Adrenal gland (tissue), 9 donors: ENCODE measurements at regions not wholly inside any gene's neighbourhood (a gene's known extent, or its start where the extent isn't known, plus 50 kb on each side); places are given as distances from the start of the nearest gene placed in this dataset.

Experiments used
- DNase-seq, 7 donors: peaks; one replicate each; pipeline ENCODE4 v3.0.0-alpha.2; 2019 to 2020
- H3K27ac ChIP-seq, 5 donors: fragments of 200-600 bp; sonication (generic) in 4 of 5; 1 replicate in 3 of 5; 2 replicates in 2 of 5; pipeline versions ENCODE4 v1.5.1 to v1.8.0; 2016 to 2020; ENCODE audit warnings: mild to moderate bottlenecking in 1 of 5
- H3K27me3 ChIP-seq: fragments of 200-600 bp; 2 replicates; pipeline ENCODE4 v1.8.0; 2021
- H3K36me3 ChIP-seq, 2 donors: fragments of 200-600 bp; replicated peaks in 1 of 2; 1 replicate in 1 of 2; 2 replicates in 1 of 2; pipeline versions ENCODE4 v1.5.1 to v1.8.0; 2018 to 2022
- H3K4me1 ChIP-seq, 2 donors: fragments of 200-600 bp; replicated peaks in 1 of 2; 1 replicate in 1 of 2; 2 replicates in 1 of 2; pipeline versions ENCODE4 v1.5.1 to v1.8.0; 2018 to 2021
- H3K4me3 ChIP-seq, 4 donors: fragments of 200-600 bp; sonication (generic) in 3 of 4; one replicate each; pipeline ENCODE4 v1.5.1; 2016 to 2018
- H3K9me3 ChIP-seq, 3 donors: fragments of 200-600 bp; sonication (generic) in 1 of 3; replicated peaks in 1 of 3; 1 replicate in 2 of 3; 2 replicates in 1 of 3; pipeline versions ENCODE4 v1.5.1 to v1.8.0; 2016 to 2021
- POLR2A ChIP-seq, 2 donors: fragments of 450-650 bp; IDR thresholded peaks; one replicate each; pipeline ENCODE4 v1.6.1; 2017; ENCODE audit warnings: antibody characterized with exemption in 2 of 2, mild to moderate bottlenecking in 2 of 2, moderate library complexity in 1 of 2
- WGBS, 4 donors: extraction: QIAGEN DNeasy Blood & Tissue Kit in 2 of 4; methylation state at CpG; one replicate each; pipeline versions ENCODE4 v1.1.5 to v1.1.7; 2013 to 2017; 5-methylcytosine and 5-hydroxymethylcytosine counted together
- intact Hi-C, 2 donors: fragments of 100-400 bp; cut with DNase I; formaldehyde crosslinking; loops; one replicate each; pipeline versions ENCODE4 v1.14.1 to v1.15.0; 2022 to 2023
- TF ChIP-seq, protein P1 (sequence below), 6 experiments: fragments of 450-650 bp in 4 of 6; fragments of 200-600 bp in 2 of 6; sonication (generic) in 1 of 6; IDR thresholded peaks; 1 replicate in 5 of 6; 2 replicates in 1 of 6; pipeline versions ENCODE4 v1.5.1 to v1.8.0; 2016 to 2021; ENCODE audit warnings: antibody characterized with exemption in 6 of 6, mild to moderate bottlenecking in 2 of 6, moderate library complexity in 1 of 6
- donor health status: healthy with polysubstance abuse.
- donor health status: Bipolar disorder and iron deficiency.
- donor health status: DM: yes; HTN: yes; CAD: no.
- donor health status: DM: no; HTN: no; CAD: no.
- donor health status: DM: no; HTN: no; CAD: no.

DNA sequence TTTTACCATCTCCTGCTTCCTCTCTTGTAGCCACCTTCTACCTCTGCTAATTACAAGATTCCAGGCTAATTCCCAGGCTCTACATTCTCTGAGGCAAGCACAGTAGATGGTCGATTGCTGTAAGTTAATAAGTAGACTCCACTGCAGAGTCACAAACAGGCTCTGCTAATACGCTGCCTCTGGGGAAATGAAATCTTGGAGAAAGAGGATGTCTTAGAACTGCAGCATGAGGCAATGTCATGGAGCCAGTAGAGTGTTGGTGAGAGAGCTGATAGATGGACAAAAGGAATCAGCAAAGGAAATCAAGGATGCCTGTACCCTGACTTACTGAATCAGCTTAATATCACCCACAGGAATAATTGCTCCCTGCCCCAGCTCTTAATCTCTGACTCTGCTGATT lies 1260.3 kb downstream of the XPNPEP1 start:
- no peak overlapping the region for H3K4me3 ChIP-seq
- no peaks in the 10 kb centered on the region for H3K36me3 ChIP-seq
- intact Hi-C loops: no loop called here
- no peak for DNase-seq
- TF ChIP-seq, protein P1, sequence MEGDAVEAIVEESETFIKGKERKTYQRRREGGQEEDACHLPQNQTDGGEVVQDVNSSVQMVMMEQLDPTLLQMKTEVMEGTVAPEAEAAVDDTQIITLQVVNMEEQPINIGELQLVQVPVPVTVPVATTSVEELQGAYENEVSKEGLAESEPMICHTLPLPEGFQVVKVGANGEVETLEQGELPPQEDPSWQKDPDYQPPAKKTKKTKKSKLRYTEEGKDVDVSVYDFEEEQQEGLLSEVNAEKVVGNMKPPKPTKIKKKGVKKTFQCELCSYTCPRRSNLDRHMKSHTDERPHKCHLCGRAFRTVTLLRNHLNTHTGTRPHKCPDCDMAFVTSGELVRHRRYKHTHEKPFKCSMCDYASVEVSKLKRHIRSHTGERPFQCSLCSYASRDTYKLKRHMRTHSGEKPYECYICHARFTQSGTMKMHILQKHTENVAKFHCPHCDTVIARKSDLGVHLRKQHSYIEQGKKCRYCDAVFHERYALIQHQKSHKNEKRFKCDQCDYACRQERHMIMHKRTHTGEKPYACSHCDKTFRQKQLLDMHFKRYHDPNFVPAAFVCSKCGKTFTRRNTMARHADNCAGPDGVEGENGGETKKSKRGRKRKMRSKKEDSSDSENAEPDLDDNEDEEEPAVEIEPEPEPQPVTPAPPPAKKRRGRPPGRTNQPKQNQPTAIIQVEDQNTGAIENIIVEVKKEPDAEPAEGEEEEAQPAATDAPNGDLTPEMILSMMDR (IDR thresholded peaks at IDR 0.05): no peak
- no peak for TF ChIP-seq POLR2A (IDR thresholded peaks at IDR 0.05)
- 57 to 75% (median 67%) methylated on average over 2 of the region's 2 CpGs for WGBS, 4 donors
- H3K27me3 ChIP-seq: no peaks in the 10 kb centered on the region
- H3K27ac ChIP-seq: no peak overlapping the region
- no peaks in the 10 kb centered on the region for H3K4me1 ChIP-seq
- H3K9me3 ChIP-seq: no peaks in the 10 kb centered on the region

DNA sequence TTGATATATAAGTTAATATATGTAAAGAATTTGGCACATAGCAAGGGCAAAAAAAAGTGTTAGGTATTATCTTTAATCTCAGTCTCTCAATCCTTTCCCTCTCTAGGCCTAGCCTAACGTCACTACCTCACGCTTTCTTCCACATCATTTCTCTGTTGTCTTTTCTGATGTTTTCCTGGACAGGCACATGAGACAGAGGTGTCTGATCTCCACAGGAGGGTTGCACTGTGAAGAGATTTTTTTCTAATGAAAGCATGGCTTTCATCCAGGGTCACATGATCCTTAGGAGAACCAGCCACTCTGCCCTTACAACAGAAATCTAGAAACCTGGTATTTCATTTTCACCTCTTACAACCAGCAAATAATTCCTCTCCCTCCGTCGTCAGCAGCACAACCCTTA lies 1268.3 kb downstream of the XPNPEP1 start:
- H3K9me3 ChIP-seq: no peaks in the 10 kb centered on the region
- H3K36me3 ChIP-seq: no peaks in the 10 kb centered on the region
- no peaks in the 10 kb centered on the region for H3K4me1 ChIP-seq
- no peak for TF ChIP-seq POLR2A (IDR thresholded peaks at IDR 0.05)
- TF ChIP-seq, protein P1 (IDR thresholded peaks at IDR 0.05): no peak
- H3K4me3 ChIP-seq: no peak overlapping the region
- intact Hi-C loops: no loop called here
- DNase-seq: no peak
- no peaks in the 10 kb centered on the region for H3K27me3 ChIP-seq
- 78 to 89% (median 84%) methylated on average over 4 of the region's 4 CpGs for WGBS, 4 donors
- H3K27ac ChIP-seq: no peak overlapping the region

DNA sequence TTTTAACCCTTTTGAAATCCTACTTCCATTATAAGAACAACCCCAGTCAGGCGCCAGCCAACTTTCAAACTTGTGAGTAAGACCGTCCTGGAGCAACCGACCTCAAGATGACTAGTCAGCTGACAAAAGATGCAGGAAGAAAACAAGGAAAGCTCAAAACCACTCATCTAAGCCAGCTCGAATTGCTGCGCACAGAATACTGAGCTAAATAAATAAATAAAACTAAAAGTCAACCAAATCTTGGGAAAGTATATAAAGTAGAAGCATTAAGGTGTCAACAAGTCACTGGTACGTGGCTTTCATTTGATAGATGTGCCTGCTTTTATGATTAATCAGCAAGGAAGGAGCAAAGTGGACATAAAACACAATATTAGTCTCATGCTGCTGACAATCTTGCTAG lies 1269.8 kb downstream of the XPNPEP1 start:
- H3K27me3 ChIP-seq: no peaks in the 10 kb centered on the region
- H3K9me3 ChIP-seq: no peaks in the 10 kb centered on the region
- H3K4me3 ChIP-seq: no peak overlapping the region
- TF ChIP-seq, protein P1 (IDR thresholded peaks at IDR 0.05): no peak
- TF ChIP-seq POLR2A (IDR thresholded peaks at IDR 0.05): no peak
- no peak for DNase-seq
- WGBS, 4 donors: 67 to 75% (median 72%) methylated on average over 6 of the region's 6 CpGs
- H3K36me3 ChIP-seq: no peaks in the 10 kb centered on the region
- H3K4me1 ChIP-seq: no peaks in the 10 kb centered on the region
- H3K27ac ChIP-seq: no peak overlapping the region
- intact Hi-C loops: no loop called here

DNA sequence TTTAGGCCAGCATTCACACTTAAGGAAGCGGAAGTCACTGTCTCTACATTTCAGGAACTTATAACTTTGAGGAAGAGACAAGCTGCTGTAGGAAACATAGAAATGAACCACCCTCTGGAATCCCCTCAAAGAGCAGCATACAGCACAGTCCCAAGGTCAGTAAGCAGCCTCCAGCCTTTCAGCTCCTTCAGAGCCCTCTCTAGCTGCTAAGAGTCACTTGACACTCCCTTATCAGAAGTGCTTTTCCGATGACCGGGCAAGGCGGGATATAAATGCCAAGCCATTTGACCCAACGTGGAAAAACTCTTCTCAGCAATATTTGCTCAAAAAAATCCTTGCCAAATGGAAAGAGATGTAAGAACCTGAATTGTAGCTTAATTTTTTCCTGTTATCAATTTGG lies 1284.3 kb downstream of the XPNPEP1 start:
- no peak overlapping the region for H3K27ac ChIP-seq
- DNase-seq: no peak
- 49 to 56% (median 52%) methylated on average over 5 of the region's 5 CpGs for WGBS, 4 donors
- no peaks in the 10 kb centered on the region for H3K4me1 ChIP-seq
- no peaks in the 10 kb centered on the region for H3K36me3 ChIP-seq
- no peaks in the 10 kb centered on the region for H3K9me3 ChIP-seq
- H3K27me3 ChIP-seq: no peaks in the 10 kb centered on the region
- no peak overlapping the region for H3K4me3 ChIP-seq
- TF ChIP-seq, protein P1 (IDR thresholded peaks at IDR 0.05): no peak
- no peak for TF ChIP-seq POLR2A (IDR thresholded peaks at IDR 0.05)
- intact Hi-C loops: no loop called here
